Keratinocyte (primary cell): ENCODE measurements at regions not wholly inside any gene's neighbourhood (a gene's known extent, or its start where the extent isn't known, plus 50 kb on each side); places are given as distances from the start of the nearest gene placed in this dataset.

Source experiments
- EZH2 ChIP-seq: IDR thresholded peaks from one replicate; pipeline ENCODE4 v1.6.1; 2012; ENCODE audit warnings: inconsistent platforms, mild to moderate bottlenecking, low read length, moderate library complexity
- TF ChIP-seq, protein P1 (sequence below), 3 experiments: IDR thresholded peaks in 1 of 3; conservative IDR thresholded peaks in 1 of 3; optimal IDR thresholded peaks in 1 of 3; 2 replicates in 2 of 3; 3 replicates in 1 of 3; pipeline versions ENCODE3 to v1.5.1; 2011; ENCODE audit warnings: low read length in 3 of 3, mild to moderate bottlenecking in 3 of 3, moderate library complexity in 2 of 3, control low read depth in 1 of 3, inconsistent platforms in 1 of 3; ENCODE audit not compliant: insufficient read depth in 2 of 3; ENCODE audit errors: extremely low read depth in 1 of 3

GRCh38 chr7:101708223-101708622 is 79.1 kb upstream of the MYL10 start:
- TF ChIP-seq, protein P1, sequence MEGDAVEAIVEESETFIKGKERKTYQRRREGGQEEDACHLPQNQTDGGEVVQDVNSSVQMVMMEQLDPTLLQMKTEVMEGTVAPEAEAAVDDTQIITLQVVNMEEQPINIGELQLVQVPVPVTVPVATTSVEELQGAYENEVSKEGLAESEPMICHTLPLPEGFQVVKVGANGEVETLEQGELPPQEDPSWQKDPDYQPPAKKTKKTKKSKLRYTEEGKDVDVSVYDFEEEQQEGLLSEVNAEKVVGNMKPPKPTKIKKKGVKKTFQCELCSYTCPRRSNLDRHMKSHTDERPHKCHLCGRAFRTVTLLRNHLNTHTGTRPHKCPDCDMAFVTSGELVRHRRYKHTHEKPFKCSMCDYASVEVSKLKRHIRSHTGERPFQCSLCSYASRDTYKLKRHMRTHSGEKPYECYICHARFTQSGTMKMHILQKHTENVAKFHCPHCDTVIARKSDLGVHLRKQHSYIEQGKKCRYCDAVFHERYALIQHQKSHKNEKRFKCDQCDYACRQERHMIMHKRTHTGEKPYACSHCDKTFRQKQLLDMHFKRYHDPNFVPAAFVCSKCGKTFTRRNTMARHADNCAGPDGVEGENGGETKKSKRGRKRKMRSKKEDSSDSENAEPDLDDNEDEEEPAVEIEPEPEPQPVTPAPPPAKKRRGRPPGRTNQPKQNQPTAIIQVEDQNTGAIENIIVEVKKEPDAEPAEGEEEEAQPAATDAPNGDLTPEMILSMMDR (optimal IDR thresholded peaks at IDR 0.05 in 1 of 3, IDR thresholded peaks at IDR 0.05 in 1 of 3, conservative IDR thresholded peaks at IDR 0.05 in 1 of 3; ENCODE audit: extremely low read depth in 1 of 3, insufficient read depth in 2 of 3, low read length in 3 of 3), result no peak
- TF ChIP-seq EZH2, result no peak
